SK-N-SH (cell line): ENCODE measurements at regions not wholly inside any gene's neighbourhood (a gene's known extent, or its start where the extent isn't known, plus 50 kb on each side); places are given as distances from the start of the nearest gene placed in this dataset.

Experiments used
- CTCF ChIA-PET: fragments of 300-600, 350-600 bp; formaldehyde crosslinking; extraction: SDS; loops from one replicate; lab custom pipeline; 2021; lab: Yijun Ruan, JAX
- POLR2A ChIA-PET: fragments of 350-600 bp; sonication (Branson Sonifier 250); formaldehyde crosslinking; extraction: SDS; loops from one replicate; lab custom pipeline; 2020; ENCODE audit warnings: antibody characterized with exemption, inconsistent platforms; lab: Yijun Ruan, JAX
- DNase-seq: peaks from one replicate; pipeline ENCODE4 v3.0.0; 2012
- H2AFZ ChIP-seq: fragments of 200-600 bp; sonication (generic); 2 replicates; pipeline ENCODE4 v1.8.1; 2016; ENCODE audit warnings: antibody characterized with exemption, mild to moderate bottlenecking, low read depth
- H3F3A ChIP-seq: fragments of 200-600 bp; sonication (generic); replicated peaks from 2 replicates; pipeline ENCODE3; 2016; ENCODE audit warnings: antibody characterized with exemption, mild to moderate bottlenecking; ENCODE audit not compliant: insufficient read depth
- H3K27ac ChIP-seq, 2 experiments: fragments of 200-500 bp in 1 of 2; fragments of 200-600 bp in 1 of 2; sonication (Bioruptor generic) in 1 of 2; sonication (generic), shearing (Covaris generic) in 1 of 2; 2 replicates each; pipeline versions ENCODE4 v1.5.1 to v1.6.1; 2014 to 2016; ENCODE audit warnings: low read depth in 2 of 2, inconsistent platforms in 1 of 2, low read length in 1 of 2, mild to moderate bottlenecking in 1 of 2, mixed read lengths in 1 of 2
- H3K27me3 ChIP-seq: fragments of 200-600 bp; sonication (generic), shearing (Covaris generic); 2 replicates; pipeline ENCODE4 v1.6.1; 2016; ENCODE audit warnings: mixed run types; ENCODE audit not compliant: insufficient read depth
- H3K36me3 ChIP-seq, 2 experiments: fragments of 200-500 bp in 1 of 2; fragments of 200-600 bp in 1 of 2; sonication (Bioruptor generic) in 1 of 2; sonication (generic) in 1 of 2; replicated peaks in 1 of 2; 2 replicates each; pipeline versions ENCODE3 to v1.5.1; 2014 to 2016; ENCODE audit warnings: low read length in 1 of 2, mild to moderate bottlenecking in 1 of 2; ENCODE audit not compliant: insufficient read depth in 2 of 2, control insufficient read depth in 1 of 2
- H3K4me1 ChIP-seq, 2 experiments: fragments of 200-500 bp in 1 of 2; fragments of 200-600 bp in 1 of 2; sonication (Bioruptor generic) in 1 of 2; sonication (generic), shearing (Covaris generic) in 1 of 2; 2 replicates each; pipeline versions ENCODE4 v1.5.1 to v1.6.1; 2014 to 2016; ENCODE audit warnings: low read depth in 1 of 2, low read length in 1 of 2, mixed run types in 1 of 2; ENCODE audit not compliant: insufficient read depth in 2 of 2, control insufficient read depth in 1 of 2
- H3K4me2 ChIP-seq: fragments of 200-600 bp; sonication (generic), shearing (Covaris generic); 2 replicates; pipeline ENCODE4 v1.6.1; 2017; ENCODE audit warnings: mixed run types
- H3K4me3 ChIP-seq, 2 experiments: fragments of 200-500 bp in 1 of 2; fragments of 200-600 bp in 1 of 2; sonication (Bioruptor generic) in 1 of 2; sonication (generic), shearing (Covaris generic) in 1 of 2; 2 replicates each; pipeline versions ENCODE4 v1.5.1 to v1.8.1; 2014 to 2016; ENCODE audit warnings: low read depth in 2 of 2, inconsistent platforms in 1 of 2, low read length in 1 of 2, mild to moderate bottlenecking in 1 of 2, mixed read lengths in 1 of 2, moderate library complexity in 1 of 2
- H3K79me2 ChIP-seq: fragments of 200-600 bp; sonication (generic); 2 replicates; pipeline ENCODE4 v1.8.1; 2017; ENCODE audit warnings: mild to moderate bottlenecking; ENCODE audit not compliant: insufficient read depth
- H3K9ac ChIP-seq: fragments of 200-600 bp; sonication (generic); 2 replicates; pipeline ENCODE4 v1.6.1; 2017; ENCODE audit warnings: mixed run types
- H3K9me2 ChIP-seq: fragments of 200-600 bp; sonication (generic); 2 replicates; pipeline ENCODE4 v1.6.1; 2017; ENCODE audit warnings: mixed run types
- H3K9me3 ChIP-seq: fragments of 200-600 bp; sonication (generic); 2 replicates; pipeline ENCODE4 v1.6.1; 2017; ENCODE audit warnings: mixed run types, mild to moderate bottlenecking, moderate library complexity
- H4K20me1 ChIP-seq: fragments of 200-600 bp; sonication (generic); 2 replicates; pipeline ENCODE4 v1.6.1; 2017; ENCODE audit warnings: mild to moderate bottlenecking, mixed run types; ENCODE audit not compliant: insufficient read depth
- ELF1 ChIP-seq: IDR thresholded peaks from 2 replicates; pipeline ENCODE4 v1.4.0; 2012
- EZH2phosphoT487 ChIP-seq: fragments of 200-600 bp; sonication (generic); IDR thresholded peaks from 2 replicates; pipeline ENCODE4 v1.6.1; 2017; ENCODE audit warnings: low read depth, mixed run types, mild to moderate bottlenecking, antibody characterized with exemption, moderate library complexity, borderline replicate concordance
- FOSL2 ChIP-seq: IDR thresholded peaks from 2 replicates; pipeline ENCODE4 v1.4.0; 2012; ENCODE audit warnings: low read depth, mild to moderate bottlenecking, moderate library complexity, borderline replicate concordance
- FOXM1 ChIP-seq: IDR thresholded peaks from 2 replicates; pipeline ENCODE4 v1.4.0; 2012; ENCODE audit warnings: low read depth, mild to moderate bottlenecking
- GATA2 ChIP-seq: sonication (generic); formaldehyde crosslinking; IDR thresholded peaks from 2 replicates; pipeline ENCODE4 v1.5.0; 2020; ENCODE audit warnings: mild to moderate bottlenecking, missing genetic modification reagents
- IRF3 ChIP-seq: fragments of 150-350 bp; IDR thresholded peaks from 2 replicates; pipeline ENCODE4 v1.6.1; 2016; ENCODE audit warnings: mild to moderate bottlenecking, low read depth, low read length
- JUND ChIP-seq: IDR thresholded peaks from 2 replicates; pipeline ENCODE4 v1.4.0; 2012
- MAX ChIP-seq: IDR thresholded peaks from 2 replicates; pipeline ENCODE4 v1.4.0; 2012; ENCODE audit warnings: low read depth
- MEF2A ChIP-seq: IDR thresholded peaks from 2 replicates; pipeline ENCODE4 v1.4.0; 2012; ENCODE audit warnings: low read depth, borderline replicate concordance
- MXI1 ChIP-seq: IDR thresholded peaks from 2 replicates; pipeline ENCODE4 v1.6.1; 2012; ENCODE audit warnings: mild to moderate bottlenecking, low read depth, low read length, improper control_type of control experiment
- NRF1 ChIP-seq: IDR thresholded peaks from 2 replicates; pipeline ENCODE4 v1.6.1; 2012; ENCODE audit warnings: low read depth, mild to moderate bottlenecking, low read length
- PBX3 ChIP-seq: IDR thresholded peaks from 2 replicates; pipeline ENCODE4; 2012
- RAD21 ChIP-seq: IDR thresholded peaks from 2 replicates; pipeline ENCODE4 v1.6.1; 2012; ENCODE audit warnings: mild to moderate bottlenecking, low read length
- RCOR1 ChIP-seq: fragments of 150-350 bp; IDR thresholded peaks from 2 replicates; pipeline ENCODE4 v1.6.1; 2017; ENCODE audit warnings: antibody characterized with exemption, low read length
- RXRA ChIP-seq: IDR thresholded peaks from 2 replicates; pipeline ENCODE4 v1.4.0; 2012; ENCODE audit warnings: low read depth, mild to moderate bottlenecking, borderline replicate concordance
- SIN3A ChIP-seq: IDR thresholded peaks from 2 replicates; pipeline ENCODE4 v1.6.1; 2012; ENCODE audit warnings: low read depth, mild to moderate bottlenecking, low read length, moderate library complexity, borderline replicate concordance
- SMC3 ChIP-seq: IDR thresholded peaks from 2 replicates; pipeline ENCODE4 v1.6.1; 2012; ENCODE audit warnings: low read depth, low read length, improper control_type of control experiment
- TEAD4 ChIP-seq: IDR thresholded peaks from 2 replicates; pipeline ENCODE4 v1.4.0; 2012; ENCODE audit warnings: mild to moderate bottlenecking, borderline replicate concordance; ENCODE audit not compliant: insufficient read depth
- USF1 ChIP-seq: IDR thresholded peaks from 2 replicates; pipeline ENCODE4 v1.4.0; 2012; ENCODE audit warnings: low read depth, borderline replicate concordance
- USF2 ChIP-seq: fragments of 150-350 bp; IDR thresholded peaks from 2 replicates; pipeline ENCODE4 v1.6.1; 2017; ENCODE audit warnings: antibody characterized with exemption, low read length, low read depth, borderline replicate concordance
- WGBS: methylation state at CpG from one replicate; pipeline ENCODE4 v1.1.6; 2017; ENCODE audit warnings: low lambda C conversion rate; 5-methylcytosine and 5-hydroxymethylcytosine counted together

GRCh38 chr18:24936691-24937090 lies 415.3 kb downstream of the ZNF521 start:
- no peaks in the 10 kb centered on the region for H3K9me3 ChIP-seq
- no peak overlapping the region for H3K9ac ChIP-seq
- no peaks in the 10 kb centered on the region for H3K9me2 ChIP-seq

GRCh38 chr18:24937639-24938275 lies 414.2 kb downstream of the ZNF521 start:
- 89% methylated on average over 4 of the region's 5 CpGs for WGBS
- Histone ChIP-seq H3K4me3 (no peak overlapping the region), H3K9me2 (no peaks in the 10 kb centered on the region), H3K27me3 (no peaks in the 10 kb centered on the region), H3K36me3 (no peaks in the 10 kb centered on the region), H3K9ac (no peak overlapping the region), H3K4me2 (no peak overlapping the region), H2AFZ (no peak overlapping the region), H3K4me1 (peaks cover 0 to 2% of the 10 kb centered on the region in 2 experiments; a peak in 1 of 4 replicates), H4K20me1 (no peaks in the 10 kb centered on the region), H3K79me2 (no peaks in the 10 kb centered on the region), H3K9me3 (no peaks in the 10 kb centered on the region), H3K27ac (no peak overlapping the region), H3F3A (no peaks in the 10 kb centered on the region)
- no peak for DNase-seq
- ChIA-PET POLR2A (interaction anchor here (1.1 kb wide), 1 partner anchor 11 kb away, joined by 3 read pairs; no protein-coding TSS in a partner anchor), CTCF (interaction anchor here (1.4 to 1.6 kb wide), 2 partner anchors 9 to 15 kb away, joined by 4 read pairs; no protein-coding TSS in a partner anchor)
- TF ChIP-seq IRF3 = no peak
- TF ChIP-seq RCOR1 = no peak
- no peak for TF ChIP-seq FOSL2
- no peak for TF ChIP-seq MAX
- no peak for TF ChIP-seq EZH2phosphoT487
- TF ChIP-seq ELF1 = no peak
- TF ChIP-seq MEF2A = no peak
- no peak for TF ChIP-seq RXRA
- TF ChIP-seq FOXM1 = no peak
- no peak for TF ChIP-seq SMC3
- TF ChIP-seq SIN3A = no peak
- no peak for TF ChIP-seq NRF1
- no peak for TF ChIP-seq USF1
- no peak for TF ChIP-seq MXI1
- TF ChIP-seq JUND = no peak
- TF ChIP-seq PBX3 = no peak
- TF ChIP-seq TEAD4 = no peak
- TF ChIP-seq RAD21 = no peak
- no peak for TF ChIP-seq GATA2 (CRISPR knock-in tag)

More at GRCh38 chr18:24936691-24937090, 415.3 kb downstream of the ZNF521 start:
- H2AFZ ChIP-seq = no peak overlapping the region
- peaks cover 0 to 2% of the 10 kb centered on the region in 2 experiments; a peak in 1 of 4 replicates for H3K4me1 ChIP-seq
- DNase-seq = no peak
- no peaks in the 10 kb centered on the region for H3K79me2 ChIP-seq
- POLR2A ChIA-PET = no interaction called here
- H3K27ac ChIP-seq = no peak overlapping the region
- no peak for TF ChIP-seq USF2
- no peak for TF ChIP-seq RCOR1
- CTCF ChIA-PET = interaction anchor here (1.4 kb wide), 1 partner anchor 16 kb away, joined by 4 read pairs; no protein-coding TSS in a partner anchor
- H3K4me3 ChIP-seq = no peak overlapping the region
- H3K36me3 ChIP-seq = no peaks in the 10 kb centered on the region
- no peaks in the 10 kb centered on the region for H3F3A ChIP-seq
- no peak overlapping the region for H3K4me2 ChIP-seq
- no peaks in the 10 kb centered on the region for H4K20me1 ChIP-seq
- 63% methylated on average over 3 of the region's 3 CpGs for WGBS
- H3K27me3 ChIP-seq = no peaks in the 10 kb centered on the region
